GM19395 (cell line): ENCODE measurements at regions not wholly inside any gene's neighbourhood (a gene's known extent, or its start where the extent isn't known, plus 50 kb on each side); places are given as distances from the start of the nearest gene placed in this dataset.
"Not testable (repeated sequence)": the region's sequence is repeated elsewhere in the genome, so short reads cannot be mapped to it uniquely, and the experiment has no call there.

Experiments
- ATAC-seq: cut with Tn5 transposase; IDR thresholded peaks from one replicate; pipeline ENCODE4 v1.9.1; 2021; ENCODE audit warnings: mild to moderate bottlenecking, moderate library complexity; ENCODE audit not compliant: unreplicated experiment

DNA sequence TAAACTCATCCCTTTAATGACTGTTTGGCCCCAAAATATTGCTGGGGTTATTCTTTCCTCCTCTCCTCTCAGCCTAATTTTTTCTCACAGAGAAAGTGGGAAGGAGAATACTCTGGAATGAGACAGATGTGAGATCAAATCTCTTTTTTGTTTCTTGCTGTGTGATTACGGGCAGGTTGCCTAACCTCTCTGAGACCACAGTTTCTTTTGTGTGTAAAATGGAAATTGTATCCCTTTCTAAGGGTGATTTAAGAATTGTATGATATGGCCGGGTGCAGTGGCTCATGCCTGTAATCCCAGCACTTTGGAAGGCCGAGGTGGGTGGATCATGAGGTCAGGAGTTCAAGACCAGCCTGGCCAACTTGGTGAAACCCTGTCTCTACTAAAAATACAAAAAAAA, 111.5 kb upstream of the MRPS22 start:
- ATAC-seq: not testable (repeated sequence)

DNA sequence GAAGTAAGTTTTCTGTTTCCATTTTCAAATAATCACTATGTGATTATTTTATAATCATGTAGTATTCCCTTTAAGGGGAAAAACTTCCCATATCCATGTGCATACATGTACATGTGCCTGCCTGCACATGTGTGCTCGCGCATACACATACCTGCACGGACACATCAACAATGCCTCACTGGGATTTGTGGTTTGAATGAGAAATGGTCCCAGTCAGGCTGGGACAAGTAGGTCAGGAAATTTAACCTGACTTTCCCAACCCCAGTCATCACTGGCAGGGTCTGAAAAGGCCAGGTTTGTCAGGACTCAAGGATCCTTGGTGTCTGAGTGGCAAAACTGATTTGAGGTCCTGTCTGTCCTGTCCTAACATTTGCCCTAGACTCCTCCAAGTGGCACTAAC, 109.3 kb upstream of the MRPS22 start:
- no peak for ATAC-seq

DNA sequence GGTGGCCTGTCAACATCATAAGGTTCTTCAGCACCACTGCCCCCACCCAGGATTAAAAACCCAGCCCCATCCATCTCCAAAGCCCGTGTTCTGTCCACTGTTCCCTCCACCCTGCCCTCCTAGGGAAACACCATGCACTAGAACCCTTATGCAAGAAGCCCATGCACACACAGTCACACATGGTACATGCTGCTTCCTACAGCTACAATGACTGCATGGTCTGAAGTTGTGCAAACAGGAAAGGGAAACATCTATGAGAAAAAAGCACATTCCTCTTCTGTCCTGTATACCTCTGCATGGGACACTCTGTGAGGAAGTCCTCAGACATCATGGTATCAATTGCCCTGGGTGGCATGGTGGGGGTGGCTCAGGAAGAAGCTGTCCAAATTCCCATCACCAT, 108.6 kb upstream of the MRPS22 start:
- no peak for ATAC-seq

DNA sequence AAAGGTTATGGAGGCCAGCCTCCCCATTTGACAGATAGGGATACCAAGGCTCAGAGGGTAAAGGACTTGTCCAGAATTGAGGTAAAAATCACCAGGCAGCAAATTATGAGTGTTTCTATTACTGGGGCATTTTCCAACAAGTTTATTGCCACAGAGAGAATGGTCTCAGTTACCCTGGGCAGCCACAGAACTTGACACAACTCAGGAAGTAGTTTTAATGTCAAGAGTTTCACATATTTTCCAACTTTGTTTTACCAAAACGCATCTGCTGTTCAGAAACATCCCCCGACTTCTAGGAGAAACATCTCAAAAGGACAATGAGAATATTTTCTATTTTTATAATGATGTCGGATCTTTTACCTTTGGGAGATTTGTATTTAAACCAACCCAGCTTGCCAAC, 107.5 kb upstream of the MRPS22 start:
- ATAC-seq: no peak

DNA sequence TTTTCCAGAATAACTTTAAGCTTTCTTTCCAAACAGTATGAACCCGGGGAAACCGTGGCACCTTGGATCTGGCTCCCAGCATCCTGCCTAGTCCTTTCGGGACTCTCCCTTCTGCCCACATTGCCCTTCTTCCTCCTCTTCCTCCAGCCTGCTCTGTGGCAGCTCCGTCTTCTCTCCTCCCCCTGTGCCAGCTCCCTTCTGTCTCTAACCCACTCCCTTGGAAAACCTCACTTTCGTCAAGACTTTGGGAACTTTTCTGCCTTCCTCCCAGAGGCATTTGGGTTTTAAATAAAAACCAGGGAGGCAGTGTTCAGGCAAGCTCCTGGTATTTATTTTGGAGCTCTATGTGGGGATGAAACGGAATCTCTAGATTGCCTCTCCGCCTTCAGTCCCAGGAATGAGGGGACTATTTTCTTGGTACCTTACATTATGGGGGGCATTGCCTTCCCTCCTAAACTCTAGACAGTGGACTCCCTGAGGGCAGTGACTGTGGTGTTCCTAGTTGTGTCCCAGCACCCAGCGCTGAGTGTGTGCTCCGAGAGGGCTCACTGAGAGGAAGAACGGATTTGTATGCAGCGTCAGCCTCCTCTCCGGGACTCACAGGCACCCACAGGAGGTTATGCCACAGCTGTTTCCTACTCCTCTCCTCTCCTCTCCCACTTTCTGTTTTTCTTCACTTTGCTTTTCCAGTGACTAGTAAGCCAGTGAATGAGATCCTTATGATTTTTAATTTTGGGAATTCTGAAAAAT, 105.4 kb upstream of the MRPS22 start:
- ATAC-seq: no peak

DNA sequence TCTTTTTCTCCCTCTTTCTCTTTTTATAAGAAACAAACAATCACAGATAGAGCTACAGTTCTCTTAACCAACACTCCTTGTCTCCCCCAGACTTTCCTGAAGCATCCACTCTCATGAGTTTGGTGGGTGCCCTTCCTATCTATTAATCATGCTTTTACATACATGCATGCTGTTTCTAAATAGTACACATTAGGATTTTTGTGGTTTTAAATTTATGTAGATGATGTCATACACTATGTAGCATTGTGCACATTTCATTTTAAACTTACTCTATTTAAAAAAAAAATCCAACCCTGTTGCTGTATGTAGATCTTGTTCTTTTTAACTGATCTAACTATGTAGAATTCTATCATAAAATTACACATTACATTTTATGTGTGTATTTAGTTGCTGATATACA, 104.3 kb upstream of the MRPS22 start:
- ATAC-seq: no peak

DNA sequence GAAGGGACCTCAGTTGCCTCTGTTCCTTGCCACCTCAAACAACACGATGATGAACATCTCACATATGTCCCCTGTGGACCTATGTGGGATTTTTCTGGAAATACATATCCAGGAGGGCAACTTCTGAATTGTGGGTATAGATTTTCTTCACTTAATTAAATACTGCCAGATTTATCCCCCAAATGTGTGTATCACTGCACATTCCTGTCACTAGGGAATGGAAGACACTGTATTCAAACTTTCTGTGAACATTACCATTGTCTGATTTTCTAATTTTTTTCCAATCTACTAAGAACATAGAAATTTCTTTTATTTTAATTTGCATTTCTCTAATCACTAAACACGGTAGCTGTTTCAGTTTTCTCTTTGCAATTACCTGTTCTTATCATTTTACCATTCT, 102.0 kb upstream of the MRPS22 start:
- no peak for ATAC-seq

DNA sequence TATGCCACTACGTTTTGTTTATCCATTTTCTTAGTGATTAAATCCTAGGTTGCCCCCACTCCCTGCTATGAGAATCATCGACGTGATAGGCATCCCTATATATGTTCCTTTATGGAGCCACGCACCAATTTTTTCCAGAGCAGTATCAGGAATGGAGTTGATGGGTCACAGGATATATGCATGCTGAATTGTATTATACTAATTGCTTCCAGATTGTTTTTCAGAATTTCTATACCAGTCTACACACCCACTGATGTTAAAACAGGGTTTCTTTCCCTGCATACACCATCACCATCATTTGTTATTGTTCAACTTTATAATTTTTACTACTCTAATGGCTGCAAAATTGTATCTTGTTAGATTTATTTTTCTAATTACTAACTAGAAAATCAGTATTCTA, 100.1 kb upstream of the MRPS22 start:
- ATAC-seq: no peak

DNA sequence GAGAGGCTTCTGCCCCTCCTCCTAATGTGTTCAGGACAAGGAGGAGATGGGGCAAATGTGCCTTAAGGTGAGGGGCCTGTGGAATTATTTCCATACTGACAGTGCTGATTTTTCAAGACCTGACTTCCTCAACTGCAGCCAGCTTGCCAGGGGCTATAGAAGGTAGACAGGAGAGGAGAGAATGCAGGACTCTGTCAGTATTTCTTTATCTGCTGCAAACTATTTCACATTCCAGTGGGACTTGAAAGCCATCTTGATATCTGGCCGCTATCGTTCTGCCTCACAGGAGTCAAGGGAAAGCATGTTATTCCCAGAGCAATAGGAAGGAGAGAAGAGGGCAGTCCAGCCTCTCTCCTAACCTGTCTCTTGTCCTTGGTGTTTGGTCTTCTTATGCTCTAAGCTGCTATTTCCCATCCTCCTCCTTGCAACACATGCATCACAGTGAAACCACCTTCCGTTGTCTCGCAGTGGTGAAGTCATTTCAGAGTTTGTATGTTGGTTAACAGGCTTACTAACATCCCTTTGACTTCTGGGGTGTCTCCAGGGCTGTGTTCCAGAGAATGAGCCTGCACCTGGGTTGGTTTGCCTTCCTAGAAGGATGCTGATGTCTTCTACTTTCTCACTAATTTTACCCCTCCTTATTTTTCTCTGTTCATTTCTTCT, 95.1 kb upstream of the MRPS22 start:
- no peak for ATAC-seq

DNA sequence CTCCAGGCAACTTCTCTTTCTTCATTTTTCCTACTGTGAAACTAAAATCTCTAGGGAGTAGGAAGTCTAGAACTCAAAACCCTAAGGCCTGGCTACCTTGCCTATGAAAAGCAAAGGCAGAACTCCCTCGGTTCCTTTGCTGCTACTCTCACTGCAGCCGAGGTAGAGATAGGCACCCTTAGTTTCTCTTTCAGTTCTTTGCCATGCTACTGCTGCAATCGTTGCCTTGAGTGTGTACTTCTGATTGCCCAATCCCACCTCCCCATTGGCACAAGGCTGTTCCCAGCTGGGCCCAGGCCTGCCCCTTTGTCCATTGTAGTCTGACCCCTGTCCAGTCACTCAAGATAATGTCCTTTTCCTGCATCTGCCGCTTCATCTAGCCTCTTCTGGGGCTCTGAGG, 92.3 kb upstream of the MRPS22 start:
- ATAC-seq: no peak

DNA sequence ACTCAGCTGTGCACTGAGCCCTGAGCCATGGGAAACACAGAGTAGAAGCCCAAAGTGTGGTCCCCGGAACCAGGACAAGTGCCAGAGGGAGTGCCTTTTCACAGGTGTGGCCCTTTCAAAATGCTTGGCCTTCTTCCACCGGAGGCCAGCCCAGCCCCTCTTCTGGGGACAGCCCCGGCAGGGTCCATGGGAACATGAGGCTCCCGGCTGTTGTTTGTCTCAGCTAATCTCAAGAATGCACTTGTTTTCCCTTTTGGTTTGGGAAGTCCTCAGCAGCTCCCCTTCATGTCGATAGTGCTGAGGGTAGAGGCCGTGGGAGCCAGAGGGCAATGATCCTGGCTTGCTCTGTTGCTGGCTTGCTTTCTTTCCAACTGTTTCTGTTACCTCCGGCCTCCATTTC, 91.1 kb upstream of the MRPS22 start:
- no peak for ATAC-seq

DNA sequence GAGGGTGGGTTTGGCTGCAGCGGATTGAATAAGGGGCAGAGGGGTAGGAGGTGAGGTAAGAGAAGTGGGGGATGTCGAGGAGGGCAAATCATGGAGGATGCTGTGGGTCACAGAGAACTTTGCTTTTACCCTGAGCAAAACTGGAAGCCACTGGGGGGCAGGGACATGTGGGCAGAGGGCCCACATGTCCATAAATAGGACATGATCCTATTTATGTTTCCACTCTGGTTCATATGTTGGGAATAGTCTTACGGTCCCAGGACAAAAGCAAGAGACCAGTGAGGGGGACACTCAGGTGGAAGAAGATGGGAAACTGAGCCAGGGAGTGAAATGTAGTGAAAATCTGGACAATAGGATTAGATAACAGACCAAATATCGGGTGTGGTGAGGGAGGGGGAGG, 85.5 kb upstream of the MRPS22 start:
- ATAC-seq: no peak

DNA sequence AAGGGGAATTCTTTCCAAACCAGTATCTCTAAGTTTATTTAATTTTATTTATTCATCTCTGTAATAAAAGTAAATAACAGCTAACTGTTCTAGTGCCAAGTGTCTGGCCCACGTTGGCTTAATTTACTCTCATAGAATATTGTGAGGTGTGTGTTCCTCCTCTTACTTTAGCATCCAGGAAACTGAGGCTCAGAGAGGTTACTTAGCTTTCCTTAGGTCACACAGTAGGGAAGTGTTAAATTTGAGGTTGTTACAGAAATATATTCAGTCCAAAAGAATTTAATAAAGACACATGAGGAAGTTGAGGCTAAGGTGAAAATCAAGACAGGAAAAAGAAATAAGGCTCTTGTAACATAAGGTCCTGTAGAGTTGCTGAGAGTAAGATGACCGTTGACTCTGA, 84.4 kb upstream of the MRPS22 start:
- no peak for ATAC-seq

DNA sequence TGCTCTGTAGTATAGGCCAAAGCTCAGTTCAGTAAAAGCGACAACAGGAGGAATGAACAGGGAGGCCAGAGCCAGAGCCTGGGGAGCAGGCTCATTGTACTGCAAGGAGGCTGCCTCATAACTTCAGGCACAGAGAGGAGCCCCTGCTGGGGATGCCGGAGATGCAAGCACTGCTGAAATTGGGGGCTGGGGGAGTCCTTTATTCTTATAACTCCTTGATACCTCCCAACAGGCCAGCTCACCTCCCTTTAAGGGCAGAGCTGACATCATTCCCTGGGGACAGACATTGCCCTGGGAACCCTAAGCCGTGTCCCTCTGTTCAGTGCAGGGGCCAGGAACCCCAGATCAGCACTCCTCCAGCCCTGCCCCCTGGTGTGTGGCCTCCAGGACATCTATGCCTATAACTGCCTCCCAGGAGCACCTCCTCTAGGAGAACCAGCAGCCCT, 83.8 kb upstream of the MRPS22 start:
- ATAC-seq: no peak

DNA sequence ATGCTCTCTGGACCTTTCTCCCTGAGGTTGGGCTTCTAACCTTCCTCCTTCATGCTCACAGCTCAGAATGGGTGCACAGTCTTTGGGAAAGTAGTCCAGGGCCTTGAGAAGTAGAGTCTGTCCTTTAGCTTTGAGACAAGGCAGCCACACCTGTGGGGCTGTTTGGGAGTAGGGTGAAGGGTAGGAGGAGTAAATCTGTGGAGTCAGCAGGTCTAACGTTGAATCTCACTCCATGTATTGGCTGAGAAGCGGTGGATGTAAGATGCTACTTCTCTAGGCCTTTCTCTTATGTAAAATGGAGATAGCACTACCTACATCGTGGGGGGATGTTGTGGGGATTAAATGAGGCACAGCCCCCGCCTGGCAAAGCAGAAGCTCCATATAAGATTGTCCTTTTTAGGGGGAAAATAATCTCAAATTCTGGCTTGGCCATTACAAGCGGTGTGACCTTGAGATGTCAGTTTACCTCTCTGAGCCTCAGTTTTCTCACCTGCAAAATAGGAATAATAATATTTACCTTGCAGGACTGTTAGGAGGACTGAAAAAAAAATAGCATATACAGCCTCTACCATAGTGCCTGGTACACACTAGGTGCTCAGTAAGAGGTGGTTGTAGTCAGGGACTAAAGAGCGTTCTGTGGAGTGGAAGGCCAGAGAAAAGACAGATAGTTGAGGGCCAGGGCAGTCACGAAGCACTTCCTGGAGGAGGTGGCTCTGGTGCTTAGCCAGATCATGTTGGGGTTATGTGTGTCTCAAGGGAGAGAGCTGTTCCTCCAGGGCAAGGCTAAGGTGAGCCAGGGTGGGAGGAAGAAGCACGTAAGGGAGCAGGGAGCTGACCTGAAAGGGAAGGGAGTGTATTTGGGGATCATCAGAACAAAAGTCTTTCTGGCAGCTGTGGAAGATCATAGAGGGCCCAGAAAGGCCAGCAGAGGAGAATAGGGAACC, 82.8 kb upstream of the MRPS22 start:
- no peak for ATAC-seq

DNA sequence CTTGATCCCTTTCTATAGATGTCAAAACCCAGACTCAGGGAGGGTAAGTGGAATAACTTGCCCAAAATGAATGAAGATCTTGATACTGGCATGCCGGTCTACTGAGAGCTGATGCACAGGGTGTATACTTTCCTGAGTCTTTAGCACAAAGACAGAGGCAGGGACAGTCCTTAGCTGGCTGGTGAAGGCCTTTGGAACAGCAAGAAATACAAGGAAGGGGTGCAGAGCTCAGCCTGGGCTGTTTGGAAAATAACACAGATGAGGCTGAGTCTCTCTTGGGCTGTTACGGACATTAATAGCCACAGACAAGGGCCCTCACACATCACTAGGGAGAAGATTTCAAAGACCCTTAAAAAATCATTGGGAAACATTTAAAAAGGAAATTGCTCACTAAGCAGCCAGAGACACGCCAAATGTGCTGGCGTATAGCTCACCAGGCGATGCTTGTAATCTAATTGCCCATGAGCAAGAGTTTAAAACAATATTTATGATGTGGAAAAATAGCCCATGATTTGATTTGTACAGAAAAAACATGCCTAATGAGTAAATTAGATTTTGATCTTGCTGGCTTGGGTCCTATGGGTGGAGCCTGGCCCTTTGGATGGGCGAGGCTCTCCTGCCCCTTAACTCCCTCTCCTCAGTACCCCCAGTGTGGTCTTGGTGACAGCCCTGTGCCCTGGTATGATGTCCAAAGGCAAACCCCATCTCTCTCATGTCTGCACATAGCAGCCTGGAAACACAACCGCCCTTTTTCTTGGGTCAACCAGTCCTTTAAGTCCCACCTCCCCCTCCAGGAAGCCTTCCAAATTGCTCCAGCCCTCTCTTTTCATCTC, 81.8 kb upstream of the MRPS22 start:
- ATAC-seq: no peak

DNA sequence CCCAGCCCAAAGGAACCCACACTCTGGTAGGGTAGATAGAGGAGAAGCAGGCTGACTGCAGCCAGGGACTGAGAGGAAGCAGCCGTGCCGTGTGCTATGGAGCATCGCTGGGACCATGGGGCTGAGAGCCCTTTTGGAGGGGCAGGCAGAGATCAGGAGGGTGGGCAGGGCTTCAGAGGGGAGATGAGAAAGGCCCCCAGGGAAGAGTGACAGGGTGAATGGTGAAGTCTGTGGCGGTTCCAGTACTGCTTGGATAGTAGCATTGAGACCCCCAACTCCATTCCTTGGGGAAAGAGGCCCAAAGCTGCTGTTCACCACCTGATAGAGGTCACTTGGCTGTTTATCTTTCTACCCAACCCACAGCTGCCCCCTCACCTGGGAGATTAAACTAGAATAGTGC, 80.0 kb upstream of the MRPS22 start:
- no peak for ATAC-seq

DNA sequence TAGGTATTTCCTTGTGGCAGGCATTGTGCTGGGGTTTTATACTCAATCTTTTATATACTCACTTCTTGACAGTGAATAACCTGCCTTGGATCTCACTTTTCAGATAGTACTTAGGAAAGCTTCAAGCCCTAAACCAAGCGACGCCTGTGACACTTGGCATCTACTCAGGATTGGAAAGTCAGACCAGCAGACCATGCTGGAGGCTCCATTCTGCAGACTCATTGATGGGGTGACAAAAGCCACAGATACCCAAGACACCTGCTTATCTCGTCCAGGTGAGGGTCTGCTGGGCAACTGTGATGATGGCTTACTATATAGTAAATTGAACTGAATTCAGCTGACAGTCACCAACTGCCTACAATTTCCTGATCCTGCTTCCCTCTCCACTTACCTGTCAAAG, 79.4 kb upstream of the MRPS22 start:
- ATAC-seq: no peak

DNA sequence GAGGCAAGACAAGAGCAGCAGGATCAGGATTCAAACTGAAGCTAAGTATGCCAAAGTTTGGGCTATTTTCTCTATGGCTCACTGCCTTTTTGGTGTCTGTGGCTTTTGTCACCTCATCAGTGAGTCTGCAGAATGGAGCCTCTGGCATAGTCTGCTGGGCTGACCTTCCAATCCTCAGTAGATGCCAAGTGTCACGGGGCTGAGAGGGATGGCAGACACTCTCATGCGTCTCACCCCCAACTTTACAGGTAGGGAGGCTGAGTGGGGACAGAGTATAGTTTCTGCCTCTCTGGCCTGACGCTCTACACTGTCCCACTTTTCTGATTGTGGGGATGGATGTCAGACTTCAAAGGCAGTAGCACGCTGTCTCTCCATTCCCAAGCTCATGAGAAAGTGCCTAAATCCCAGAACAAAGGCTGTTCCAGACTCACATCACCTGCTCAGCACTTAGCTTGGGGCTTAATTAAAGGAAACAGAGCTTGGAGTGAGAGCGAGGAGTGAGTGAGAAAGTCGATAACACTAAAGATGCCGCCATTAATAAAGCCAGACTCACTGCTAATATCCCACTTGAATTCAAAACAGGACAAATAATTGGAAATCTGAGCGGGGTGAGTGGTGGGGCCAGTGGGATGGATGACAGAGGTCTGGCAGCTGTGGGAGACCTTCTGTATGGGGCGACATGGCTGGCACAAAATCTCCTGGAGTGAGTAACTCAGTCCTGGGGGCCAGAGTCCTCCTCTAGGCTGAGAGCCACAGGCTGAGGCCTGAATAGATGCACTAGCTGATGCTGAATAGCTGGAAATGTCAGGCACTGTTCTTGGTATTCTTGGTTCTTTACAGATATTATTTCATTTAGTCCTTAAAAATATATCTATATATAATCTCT, 78.4 kb upstream of the MRPS22 start:
- ATAC-seq: no peak
